Mesothelial cell of epicardium (in vitro differentiated cells): ENCODE measurements at regions not wholly inside any gene's neighbourhood (a gene's known extent, or its start where the extent isn't known, plus 50 kb on each side); places are given as distances from the start of the nearest gene placed in this dataset.
A peak's percentile ranks its signal among the peaks of the same experiment; 100 is the strongest.

Experiments used
- DNase-seq, 2 experiments: peaks; one replicate each; pipeline ENCODE4 v3.0.0; 2021; ENCODE audit warnings: low spot score in 2 of 2; ENCODE audit not compliant: unreplicated experiment in 2 of 2
- H3K27ac Mint-ChIP-seq: 2 replicates; pipeline ENCODE4 v1.8.0; 2021; ENCODE audit warnings: mixed read lengths
- H3K27me3 Mint-ChIP-seq: 2 replicates; pipeline ENCODE4 v1.8.0; 2021; ENCODE audit warnings: low read depth, mixed read lengths
- H3K36me3 Mint-ChIP-seq: 2 replicates; pipeline ENCODE4 v1.8.0; 2021; ENCODE audit warnings: mixed read lengths
- H3K4me1 Mint-ChIP-seq: 2 replicates; pipeline ENCODE4 v1.8.0; 2021; ENCODE audit warnings: mixed read lengths
- H3K4me3 Mint-ChIP-seq: 2 replicates; pipeline ENCODE4 v1.8.0; 2021; ENCODE audit warnings: mild to moderate bottlenecking, moderate library complexity, mixed read lengths
- H3K9me3 Mint-ChIP-seq: 2 replicates; pipeline ENCODE4 v1.8.0; 2021; ENCODE audit warnings: mixed read lengths
- CTCF ChIP-seq: fragments of 200-600 bp; sonication (generic); IDR thresholded peaks from one replicate; pipeline ENCODE4 v1.5.0; 2021; ENCODE audit warnings: antibody characterized with exemption; ENCODE audit not compliant: unreplicated experiment

DNA sequence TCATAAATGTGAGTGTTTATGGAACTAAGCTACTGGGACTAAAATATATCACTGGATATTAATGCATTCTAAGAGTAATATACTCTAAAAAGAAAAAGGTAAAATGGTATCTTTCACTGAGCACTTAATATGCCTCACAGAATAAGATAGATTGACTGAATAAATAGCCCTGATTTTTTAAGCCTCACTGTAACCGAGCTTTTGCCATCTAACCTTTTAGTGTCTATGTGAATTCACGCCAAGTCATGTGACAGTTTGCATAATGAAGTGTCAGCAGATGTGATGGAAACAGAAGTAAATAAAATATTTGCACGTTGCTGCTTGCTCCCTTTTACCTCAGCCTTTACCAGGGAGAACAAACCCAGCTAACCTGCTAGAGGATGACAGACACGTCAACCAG, 119.7 kb upstream of the NWD2 start:
- no peak for TF ChIP-seq CTCF
- Mint-ChIP-seq H3K9me3 (peaks cover 5% of the 10 kb centered on the region), H3K4me3 (no peak overlapping the region), H3K36me3 (no peaks in the 10 kb centered on the region), H3K27ac (no peak overlapping the region), H3K4me1 (no peaks in the 10 kb centered on the region), H3K27me3 (no peaks in the 10 kb centered on the region)
- DNase-seq: no peak

- Mint-ChIP-seq H3K9me3 (peaks cover 5% of the 10 kb centered on the region), H3K27ac (no peak overlapping the region), H3K4me1 (no peaks in the 10 kb centered on the region), H3K4me3 (no peak overlapping the region), H3K27me3 (no peaks in the 10 kb centered on the region), H3K36me3 (no peaks in the 10 kb centered on the region)
- DNase-seq: no peak
- no peak for TF ChIP-seq CTCF
These were observed 118.5 kb upstream of the NWD2 start for GRCh38 chr4:37126051-37126450.

- no peak for DNase-seq
- Mint-ChIP-seq H3K9me3 (no peaks in the 10 kb centered on the region), H3K27ac (no peak overlapping the region), H3K4me3 (no peak overlapping the region), H3K27me3 (no peaks in the 10 kb centered on the region), H3K36me3 (no peaks in the 10 kb centered on the region), H3K4me1 (peaks cover 7% of the 10 kb centered on the region)
- TF ChIP-seq CTCF: no peak
These were observed 114.1 kb upstream of the NWD2 start for GRCh38 chr4:37130465-37130864.

GRCh38 chr4:37132351-37132974, 112.1 kb upstream of the NWD2 start:
- Mint-ChIP-seq H3K9me3 (no peaks in the 10 kb centered on the region), H3K27me3 (no peaks in the 10 kb centered on the region), H3K4me3 (no peak overlapping the region), H3K36me3 (no peaks in the 10 kb centered on the region), H3K4me1 (peaks cover 7% of the 10 kb centered on the region), H3K27ac (no peak overlapping the region)
- peak; percentile 66 for TF ChIP-seq CTCF
- DNase-seq: no peak

DNA sequence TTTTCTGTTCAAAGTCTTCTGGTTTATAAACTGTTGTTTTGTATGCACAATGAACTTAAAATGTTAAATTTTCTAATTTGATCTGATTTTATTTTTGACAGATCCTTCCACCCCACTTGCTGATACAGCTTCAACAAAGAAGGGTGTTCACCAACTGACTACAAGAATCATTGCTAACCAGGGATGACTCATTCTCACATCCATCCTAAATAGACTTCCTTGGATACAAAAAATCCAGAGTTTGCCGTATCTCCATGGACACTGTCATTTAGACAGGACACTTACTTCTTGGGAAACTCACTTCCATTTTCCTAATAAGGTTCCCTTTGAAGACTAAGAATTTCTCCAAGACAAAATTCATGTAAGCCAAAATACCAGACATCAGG, 111.6 kb upstream of the NWD2 start:
- Mint-ChIP-seq H3K4me3 (no peak overlapping the region), H3K27me3 (no peaks in the 10 kb centered on the region), H3K36me3 (no peaks in the 10 kb centered on the region), H3K27ac (no peak overlapping the region), H3K9me3 (no peaks in the 10 kb centered on the region), H3K4me1 (peaks cover 7% of the 10 kb centered on the region)
- TF ChIP-seq CTCF: no peak
- DNase-seq: no peak

DNA sequence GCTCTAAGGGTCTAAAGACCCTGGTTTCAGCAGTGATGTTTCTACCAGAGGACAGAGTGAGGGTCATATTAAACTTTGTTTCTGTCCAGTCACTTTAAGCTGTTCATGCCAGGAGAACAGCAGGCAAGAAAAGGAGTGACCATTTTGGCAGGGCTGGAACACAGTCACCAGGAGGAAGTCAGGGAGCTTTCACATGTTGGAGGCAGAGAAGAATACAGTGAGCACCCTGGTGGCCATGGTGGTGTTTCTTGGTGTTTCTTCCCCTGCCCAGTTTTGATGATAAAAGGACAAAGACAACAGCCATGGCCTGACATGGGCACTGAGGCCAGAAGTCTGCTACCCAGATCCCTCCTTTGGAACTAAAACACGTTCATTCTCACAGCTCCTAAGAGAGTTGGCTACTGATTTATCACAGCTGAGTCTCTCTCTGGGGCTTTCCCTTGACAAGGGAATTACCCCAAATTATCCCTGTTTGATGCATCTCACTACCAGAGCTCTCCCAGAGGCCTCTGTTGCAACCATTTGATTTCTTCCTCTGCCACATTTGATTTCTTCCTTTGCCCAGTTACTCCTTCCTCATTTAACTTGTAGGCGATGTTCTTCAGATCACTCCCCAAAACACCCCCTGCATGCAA, 106.4 kb upstream of the NWD2 start:
- no peaks in the 10 kb centered on the region for H3K27me3 Mint-ChIP-seq
- peaks cover 11% of the 10 kb centered on the region for H3K9me3 Mint-ChIP-seq
- DNase-seq: no peak
- no peak overlapping the region for H3K27ac Mint-ChIP-seq
- peaks cover 12% of the 10 kb centered on the region for H3K4me1 Mint-ChIP-seq
- H3K36me3 Mint-ChIP-seq: no peaks in the 10 kb centered on the region
- no peak overlapping the region for H3K4me3 Mint-ChIP-seq
- no peak for TF ChIP-seq CTCF
